MM.1S (cell line): ENCODE measurements at regions not wholly inside any gene's neighbourhood (a gene's known extent, or its start where the extent isn't known, plus 50 kb on each side); places are given as distances from the start of the nearest gene placed in this dataset.

Experiments used
- CTCF ChIP-seq: fragments of 300-600 bp; sonication (generic); IDR thresholded peaks from 2 replicates; pipeline ENCODE4 v1.5.1; 2016; ENCODE audit warnings: antibody characterized with exemption, low read length, mixed read lengths
- EZH2 ChIP-seq: fragments of 300-600 bp; sonication (generic); optimal IDR thresholded peaks from 2 replicates; pipeline ENCODE3; 2017; ENCODE audit warnings: low read depth, mild to moderate bottlenecking, antibody characterized with exemption, low read length, mixed read lengths

- TF ChIP-seq CTCF (no peak), EZH2 (no peak)
These were observed 602.6 kb downstream of the SNAPC1 start for GRCh38 chr14:62364800-62365280.
